ENCODE measurements at regions not wholly inside any gene's neighbourhood (a gene's known extent, or its start where the extent isn't known, plus 50 kb on each side); places are given as distances from the start of the nearest gene placed in this dataset.

GRCh38 chr12:90250766-90251165 is 542.1 kb upstream of the ATP2B1 start:
- DNase-seq: no peak
- intact Hi-C loops (cut with DNase I; ENCODE audit: low total_unique reads): no loop called here

GRCh38 chr12:90250042-90250441 is 541.4 kb upstream of the ATP2B1 start:
- WGBS, 5 donors: 59 to 81% (median 64%) methylated on average over 6 of the region's 6 CpGs
- Histone ChIP-seq H3K4me3 (no peak overlapping the region), H3K27ac (peak overlapping the region in 1 of 8 donors; percentile 17), H3K36me3 (no peaks in the 10 kb centered on the region), H3K27me3 (replicated peaks in 1 of 7) (no peaks in the 10 kb centered on the region), H3K4me1 (peaks cover 14 to 42% (median 22%) of the 10 kb centered on the region in 6 donors), H3K9me3 (no peaks in the 10 kb centered on the region)
- no peak for DNase-seq
- intact Hi-C loops (cut with DNase I; ENCODE audit: low total_unique reads): no loop called here
- TF ChIP-seq POLR2AphosphoS5 (IDR thresholded peaks at IDR 0.05): no peak

More at GRCh38 chr12:90250766-90251165, 542.1 kb upstream of the ATP2B1 start:
- no peaks in the 10 kb centered on the region for H3K27me3 ChIP-seq (replicated peaks in 1 of 7)
- no peak overlapping the region for H3K4me3 ChIP-seq
- H3K4me1 ChIP-seq: peaks cover 14 to 42% (median 22%) of the 10 kb centered on the region in 6 donors
- TF ChIP-seq CTCF (IDR thresholded peaks at IDR 0.05 in 8 of 11, conservative IDR thresholded peaks at IDR 0.05 in 3 of 11) (no peak), POLR2AphosphoS5 (IDR thresholded peaks at IDR 0.05) (no peak), POLR2A (IDR thresholded peaks at IDR 0.05) (no peak)
- H3K36me3 ChIP-seq: no peaks in the 10 kb centered on the region
- H3K9me3 ChIP-seq: no peaks in the 10 kb centered on the region
- 17 to 42% (median 37%) methylated on average over 3 of the region's 3 CpGs for WGBS, 5 donors
- peak overlapping the region in 3 of 8 donors; percentile 17 to 41 (median 25) for H3K27ac ChIP-seq

GRCh38 chr12:90246688-90247087 is 538.0 kb upstream of the ATP2B1 start:
- no peak for TF ChIP-seq POLR2AphosphoS5 (IDR thresholded peaks at IDR 0.05)
- TF ChIP-seq CTCF (IDR thresholded peaks at IDR 0.05 in 8 of 11, conservative IDR thresholded peaks at IDR 0.05 in 3 of 11): no peak
- TF ChIP-seq POLR2A (IDR thresholded peaks at IDR 0.05): no peak
- intact Hi-C loops (cut with DNase I; ENCODE audit: low total_unique reads): no loop called here
- Histone ChIP-seq H3K27ac (no peak overlapping the region), H3K9me3 (no peaks in the 10 kb centered on the region), H3K36me3 (no peaks in the 10 kb centered on the region), H3K27me3 (replicated peaks in 1 of 7) (no peaks in the 10 kb centered on the region), H3K4me3 (no peak overlapping the region), H3K4me1 (peaks cover 0 to 10% (median 0%) of the 10 kb centered on the region in 6 donors)
- no peak for DNase-seq

- Histone ChIP-seq H3K36me3 (no peaks in the 10 kb centered on the region), H3K27me3 (replicated peaks in 1 of 7) (no peaks in the 10 kb centered on the region), H3K27ac (no peak overlapping the region), H3K4me3 (no peak overlapping the region), H3K4me1 (peaks cover 0 to under 1% (median 0%) of the 10 kb centered on the region in 6 donors), H3K9me3 (no peaks in the 10 kb centered on the region)
- DNase-seq: no peak
- intact Hi-C loops (cut with DNase I; ENCODE audit: low total_unique reads): no loop called here
- TF ChIP-seq POLR2A (IDR thresholded peaks at IDR 0.05) (no peak), CTCF (IDR thresholded peaks at IDR 0.05 in 8 of 11, conservative IDR thresholded peaks at IDR 0.05 in 3 of 11) (no peak), POLR2AphosphoS5 (IDR thresholded peaks at IDR 0.05) (no peak)
- 72 to 81% (median 77%) methylated on average over 2 of the region's 2 CpGs for WGBS, 5 donors
These were observed 536.8 kb upstream of the ATP2B1 start for GRCh38 chr12:90245391-90245790.

- Histone ChIP-seq H3K36me3 (no peaks in the 10 kb centered on the region), H3K9me3 (no peaks in the 10 kb centered on the region), H3K4me1 (no peaks in the 10 kb centered on the region), H3K27ac (no peak overlapping the region), H3K4me3 (no peak overlapping the region), H3K27me3 (replicated peaks in 1 of 7) (no peaks in the 10 kb centered on the region)
- no peak for TF ChIP-seq CTCF (IDR thresholded peaks at IDR 0.05 in 8 of 11, conservative IDR thresholded peaks at IDR 0.05 in 3 of 11)
- no peak for TF ChIP-seq POLR2A (IDR thresholded peaks at IDR 0.05)
- TF ChIP-seq POLR2AphosphoS5 (IDR thresholded peaks at IDR 0.05): no peak
- intact Hi-C loops (cut with DNase I; ENCODE audit: low total_unique reads): no loop called here
- 91 to 95% (median 92%) methylated on average over 3 of the region's 3 CpGs for WGBS, 5 donors
- DNase-seq: no peak
These were observed 535.6 kb upstream of the ATP2B1 start for GRCh38 chr12:90244232-90244631.

Data from spleen (tissue), 11 donors.